ENCODE measurements at regions not wholly inside any gene's neighbourhood (a gene's known extent, or its start where the extent isn't known, plus 50 kb on each side); places are given as distances from the start of the nearest gene placed in this dataset.

DNA sequence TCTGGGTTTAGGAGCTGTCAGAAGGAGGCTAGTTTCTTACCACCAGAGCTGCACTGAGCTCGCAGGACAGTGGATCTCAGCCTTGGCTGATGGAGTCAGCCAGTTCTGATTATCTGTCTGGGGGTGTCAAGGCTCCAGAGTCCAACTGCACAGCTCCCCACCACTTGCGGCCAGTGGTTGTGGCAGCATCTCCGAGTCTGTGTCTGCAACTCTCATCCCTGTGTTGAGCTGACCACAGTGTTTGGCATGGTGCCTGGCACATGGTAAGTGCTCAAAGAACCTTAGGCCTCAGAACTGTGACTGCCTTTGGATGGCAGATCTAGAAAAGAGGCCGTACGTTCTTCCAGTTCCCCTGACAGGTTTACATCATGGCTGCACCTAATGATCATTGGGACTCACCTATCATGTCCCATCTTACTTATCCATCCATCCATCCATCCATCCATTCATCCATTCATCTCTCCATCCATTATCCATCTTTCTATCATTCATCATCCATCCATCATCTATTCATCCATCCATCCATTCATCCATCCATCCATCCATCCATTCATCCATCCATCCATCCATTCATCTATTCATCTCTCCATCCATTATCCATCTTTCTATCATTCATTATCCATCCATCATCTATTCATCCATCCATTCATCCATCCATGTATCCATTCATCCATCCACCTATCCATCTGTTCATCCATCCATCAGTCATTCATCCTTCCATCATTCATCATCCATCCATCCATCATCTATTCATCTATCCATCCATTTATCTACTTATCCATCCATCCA is 114.5 kb downstream of the CRYAA start:
- TF ChIP-seq CTCF (IDR thresholded peaks at IDR 0.05) (no peak), POLR2A (IDR thresholded peaks at IDR 0.05) (no peak)
